IMR-90 (cell line): ENCODE measurements at regions not wholly inside any gene's neighbourhood (a gene's known extent, or its start where the extent isn't known, plus 50 kb on each side); places are given as distances from the start of the nearest gene placed in this dataset.

Experiments used
- ATAC-seq: fragments of 200-7000 bp; cut with Tn5 transposase; 2 replicates; pipeline ENCODE4 v1.9.1; 2020; ENCODE audit warnings: low read depth, mild to moderate bottlenecking, moderate library complexity
- BruUV-seq: library from RNA; stranded (reverse); fragments of 400-500 nt; replicated peaks from 2 replicates; lab custom pipeline; 2021; lab: Mats Ljungman, UMichigan
- CTCF ChIA-PET: fragments of 300-600 bp; formaldehyde crosslinking; extraction: SDS; loops from one replicate; lab custom pipeline; 2021; ENCODE audit warnings: antibody characterized with exemption; lab: Yijun Ruan, JAX
- POLR2A ChIA-PET: fragments of 300-600 bp; sonication (Branson Sonifier 250); formaldehyde crosslinking; loops from one replicate; lab custom pipeline; 2022; ENCODE audit warnings: antibody characterized with exemption; ENCODE audit not compliant: unreplicated experiment; lab: Charles Lee
- DNase-seq: peaks from one replicate; pipeline ENCODE4 v3.0.0; 2013
- H2AFZ ChIP-seq: replicated peaks from 2 replicates; pipeline ENCODE3; 2013; ENCODE audit warnings: low read length, mild to moderate bottlenecking; ENCODE audit not compliant: poor library complexity
- H2AK5ac ChIP-seq: 2 replicates; pipeline ENCODE4 v1.6.1; 2013; ENCODE audit warnings: low read depth, low read length, inconsistent platforms
- H2AK9ac ChIP-seq: replicated peaks from 2 replicates; pipeline ENCODE3; 2013; ENCODE audit warnings: mild to moderate bottlenecking, low read depth, low read length, moderate library complexity; ENCODE audit not compliant: poor library complexity
- H2BK120ac ChIP-seq: 2 replicates; pipeline ENCODE4 v1.6.1; 2013; ENCODE audit warnings: low read depth, low read length, inconsistent platforms
- H2BK15ac ChIP-seq: 3 replicates; pipeline ENCODE4 v1.6.1; 2013; ENCODE audit warnings: low read depth, low read length, inconsistent platforms
- H2BK20ac ChIP-seq: 2 replicates; pipeline ENCODE4 v1.6.1; 2013; ENCODE audit warnings: low read depth, mild to moderate bottlenecking, inconsistent platforms, low read length, moderate library complexity
- H2BK5ac ChIP-seq: 2 replicates; pipeline ENCODE4 v1.6.1; 2013; ENCODE audit warnings: mild to moderate bottlenecking, low read depth, low read length, inconsistent platforms; ENCODE audit not compliant: poor library complexity, severe bottlenecking
- H3K14ac ChIP-seq: replicated peaks from 2 replicates; pipeline ENCODE4 v1.6.1; 2013; ENCODE audit warnings: low read depth, low read length, inconsistent platforms
- H3K18ac ChIP-seq: 2 replicates; pipeline ENCODE4 v1.6.1; 2013; ENCODE audit warnings: low read depth, low read length, control low read depth
- H3K23ac ChIP-seq: 2 replicates; pipeline ENCODE4 v1.6.1; 2013; ENCODE audit warnings: low read depth, low read length, inconsistent platforms
- H3K27ac ChIP-seq: 2 replicates; pipeline ENCODE4 v1.5.1; 2013; ENCODE audit warnings: mild to moderate bottlenecking, control low read depth, low read length; ENCODE audit not compliant: insufficient read depth
- H3K27me3 ChIP-seq: 2 replicates; pipeline ENCODE4 v1.6.1; 2013; ENCODE audit warnings: low read length; ENCODE audit not compliant: control insufficient read depth, insufficient read depth
- H3K36me3 ChIP-seq: 2 replicates; pipeline ENCODE4 v1.6.1; 2013; ENCODE audit warnings: low read length, mixed read lengths; ENCODE audit not compliant: control insufficient read depth, insufficient read depth
- H3K4ac ChIP-seq: 2 replicates; pipeline ENCODE4 v1.6.1; 2013; ENCODE audit warnings: low read depth, low read length, inconsistent platforms
- H3K4me1 ChIP-seq: 2 replicates; pipeline ENCODE4 v1.6.1; 2013; ENCODE audit warnings: low read length, mixed read lengths; ENCODE audit not compliant: control insufficient read depth, insufficient read depth
- H3K4me2 ChIP-seq: 2 replicates; pipeline ENCODE4 v1.6.1; 2013; ENCODE audit warnings: low read depth, mild to moderate bottlenecking, control low read depth, low read length, moderate library complexity
- H3K4me3 ChIP-seq: 2 replicates; pipeline ENCODE4 v1.5.1; 2013; ENCODE audit warnings: low read depth, mild to moderate bottlenecking, control low read depth, low read length, moderate library complexity; ENCODE audit not compliant: insufficient read depth
- H3K56ac ChIP-seq: 2 replicates; pipeline ENCODE4 v1.6.1; 2013; ENCODE audit warnings: low read length, inconsistent platforms; ENCODE audit not compliant: insufficient read depth; ENCODE audit errors: extremely low read depth
- H3K79me1 ChIP-seq, 2 experiments: 2 replicates each; pipeline ENCODE4 v1.6.1; 2013; ENCODE audit warnings: low read length in 2 of 2, inconsistent platforms in 1 of 2, low read depth in 1 of 2
- H3K9ac ChIP-seq: 2 replicates; pipeline ENCODE4 v1.6.1; 2013; ENCODE audit warnings: low read depth, low read length, control low read depth
- H3K9me1 ChIP-seq: 2 replicates; pipeline ENCODE4 v1.6.1; 2013; ENCODE audit warnings: low read length, inconsistent platforms; ENCODE audit not compliant: insufficient read depth
- H3K9me3 ChIP-seq: 2 replicates; pipeline ENCODE4 v1.6.1; 2013; ENCODE audit warnings: low read length; ENCODE audit not compliant: control insufficient read depth, insufficient read depth
- H4K20me1 ChIP-seq: 2 replicates; pipeline ENCODE4 v1.6.1; 2013; ENCODE audit warnings: low read length, inconsistent platforms; ENCODE audit not compliant: insufficient read depth
- H4K5ac ChIP-seq: 2 replicates; pipeline ENCODE4 v1.6.1; 2013; ENCODE audit warnings: mild to moderate bottlenecking, low read depth, low read length, control low read depth
- H4K8ac ChIP-seq, 2 experiments: 2 replicates each; pipeline ENCODE4 v1.6.1; 2013; ENCODE audit warnings: low read depth in 2 of 2, low read length in 2 of 2, control low read depth in 1 of 2, inconsistent platforms in 1 of 2
- H4K91ac ChIP-seq: 2 replicates; pipeline ENCODE4 v1.6.1; 2013; ENCODE audit warnings: low read depth, low read length, inconsistent platforms; ENCODE audit not compliant: insufficient read depth
- CEBPB ChIP-seq: IDR thresholded peaks from 2 replicates; pipeline ENCODE4 v1.6.1; 2012; ENCODE audit warnings: low read depth, low read length, improper control_type of control experiment
- POLR2A ChIP-seq: IDR thresholded peaks from 2 replicates; pipeline ENCODE4 v1.6.1; 2012; ENCODE audit warnings: mild to moderate bottlenecking, low read depth, low read length
- RAD21 ChIP-seq: IDR thresholded peaks from 2 replicates; pipeline ENCODE4 v1.6.1; 2012; ENCODE audit warnings: low read length, improper control_type of control experiment
- WGBS, 2 experiments: methylation state at CpG; one replicate each; pipeline versions ENCODE4 v1.1.5 to v1.1.7; 2013; ENCODE audit warnings: missing lambda C conversion rate in 2 of 2; ENCODE audit not compliant: insufficient read length in 1 of 2; ENCODE audit errors: extremely low coverage in 2 of 2; 5-methylcytosine and 5-hydroxymethylcytosine counted together
- dilution Hi-C: fragments of 300-500 bp; cut with HindIII; formaldehyde crosslinking; loops from one replicate; pipeline ENCODE4 v1.14.3; 2018; ENCODE audit warnings: low sequenced_read_pairs; ENCODE audit not compliant: unreplicated experiment
- in situ Hi-C: fragments of 300-500 bp; cut with MboI; formaldehyde crosslinking; loops from 3 replicates; pipeline ENCODE4 v1.14.3; 2019; ENCODE audit warnings: low sequenced_read_pairs, inconsistent platforms, mixed read lengths
- intact Hi-C: fragments of 100-400 bp; cut with micrococcal nuclease; formaldehyde crosslinking; loops from 2 replicates; pipeline ENCODE4 v1.10.0; 2022
- TF ChIP-seq, protein P1 (sequence below): fragments of 150-350 bp; IDR thresholded peaks from 2 replicates; pipeline ENCODE4 v1.6.1; 2017; ENCODE audit warnings: mild to moderate bottlenecking, antibody characterized with exemption, low read length, low read depth

DNA sequence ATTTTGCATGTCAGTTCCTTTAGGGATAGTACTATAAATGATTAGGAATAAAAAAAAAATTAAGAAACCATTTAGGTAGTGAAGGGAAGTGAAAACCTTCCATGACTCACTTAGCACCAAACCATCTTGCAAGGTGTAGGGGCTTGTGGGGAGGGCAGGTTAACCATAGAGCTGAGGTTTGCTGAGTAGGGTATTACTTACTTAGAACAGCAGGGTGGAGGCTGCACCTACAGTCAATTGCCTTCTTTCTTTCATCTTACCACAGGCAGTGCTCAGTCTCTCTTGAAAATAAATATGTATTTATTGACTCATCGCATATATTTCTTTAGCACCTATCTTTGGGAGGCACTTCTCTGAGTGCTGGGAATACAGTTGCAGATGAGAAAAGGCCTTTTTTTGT, 104.9 kb upstream of the GIMD1 start:
- H3K9me3 ChIP-seq, result no peaks in the 10 kb centered on the region

More for the DNA sequence above, 104.9 kb upstream of the GIMD1 start:
- ChIA-PET POLR2A (no interaction called here), CTCF (no interaction called here)
- Histone ChIP-seq H2BK15ac (no peak overlapping the region), H3K4me2 (no peak overlapping the region), H3K23ac (no peak overlapping the region), H3K36me3 (no peaks in the 10 kb centered on the region), H4K20me1 (no peaks in the 10 kb centered on the region), H2BK5ac (no peak overlapping the region), H2AK5ac (no peak overlapping the region), H4K8ac (no peak overlapping the region), H2AFZ (no peak overlapping the region), H3K4me3 (no peak overlapping the region), H3K4me1 (no peaks in the 10 kb centered on the region), H3K27ac (no peak overlapping the region), H3K9ac (no peak overlapping the region), H3K4ac (no peak overlapping the region), H4K5ac (no peak overlapping the region), H2BK120ac (no peak overlapping the region), H2AK9ac (no peak overlapping the region), H3K18ac (no peak overlapping the region), H3K14ac (no peak overlapping the region), H3K27me3 (no peaks in the 10 kb centered on the region), H3K56ac (no peak overlapping the region), H3K9me1 (no peaks in the 10 kb centered on the region), H4K91ac (no peak overlapping the region), H3K79me1 (no peaks in the 10 kb centered on the region), H2BK20ac (no peak overlapping the region)
- ATAC-seq (no peak), DNase-seq (no peak)
- TF ChIP-seq RAD21 (no peak), POLR2A (no peak), CEBPB (no peak)
- TF ChIP-seq, protein P1, sequence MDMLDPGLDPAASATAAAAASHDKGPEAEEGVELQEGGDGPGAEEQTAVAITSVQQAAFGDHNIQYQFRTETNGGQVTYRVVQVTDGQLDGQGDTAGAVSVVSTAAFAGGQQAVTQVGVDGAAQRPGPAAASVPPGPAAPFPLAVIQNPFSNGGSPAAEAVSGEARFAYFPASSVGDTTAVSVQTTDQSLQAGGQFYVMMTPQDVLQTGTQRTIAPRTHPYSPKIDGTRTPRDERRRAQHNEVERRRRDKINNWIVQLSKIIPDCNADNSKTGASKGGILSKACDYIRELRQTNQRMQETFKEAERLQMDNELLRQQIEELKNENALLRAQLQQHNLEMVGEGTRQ, result no peak
- no TSS peak for BruUV-seq
- dilution Hi-C loops, result no loop called here
- in situ Hi-C loops, result no loop called here
- WGBS, 2 experiments, result no CpG with 5 or more reads among the region's 1 CpG
- intact Hi-C loops, result no loop called here
